ENCODE measurements at regions not wholly inside any gene's neighbourhood (a gene's known extent, or its start where the extent isn't known, plus 50 kb on each side); places are given as distances from the start of the nearest gene placed in this dataset.

- no peak overlapping the region for H3K4me3 ChIP-seq (ENCODE audit: low read length)
- no peak for TF ChIP-seq CTCF (IDR thresholded peaks at IDR 0.05; ENCODE audit: insufficient read depth, low read depth, low read length, missing control alignments)
- peak; percentile 92 for DNase-seq (ENCODE audit: low read depth)
These were observed 116.0 kb upstream of the NCOR2 start for GRCh38 chr12:124683152-124684124.

GRCh38 chr12:124682425-124683151 lies 115.2 kb upstream of the NCOR2 start:
- H3K4me3 ChIP-seq (ENCODE audit: low read length), result no peak overlapping the region
- no peak for TF ChIP-seq CTCF (IDR thresholded peaks at IDR 0.05; ENCODE audit: insufficient read depth, low read depth, low read length, missing control alignments)
- no peak for DNase-seq (ENCODE audit: low read depth)

- no peak for TF ChIP-seq CTCF (IDR thresholded peaks at IDR 0.05; ENCODE audit: insufficient read depth, low read depth, low read length, missing control alignments)
- H3K4me3 ChIP-seq (ENCODE audit: low read length), result no peak overlapping the region
- peak; percentile 35 for DNase-seq (ENCODE audit: low read depth)
These were observed 114.5 kb upstream of the NCOR2 start for GRCh38 chr12:124681779-124682391.

- no peak overlapping the region for H3K4me3 ChIP-seq (ENCODE audit: low read length)
- peak; percentile 89 for DNase-seq (ENCODE audit: low read depth)
- peak; percentile 30 for TF ChIP-seq CTCF (IDR thresholded peaks at IDR 0.05; ENCODE audit: insufficient read depth, low read depth, low read length, missing control alignments)
These were observed 113.7 kb upstream of the NCOR2 start for GRCh38 chr12:124680863-124681778.

- no peak overlapping the region for H3K4me3 ChIP-seq (ENCODE audit: low read length)
- no peak for TF ChIP-seq CTCF (IDR thresholded peaks at IDR 0.05; ENCODE audit: insufficient read depth, low read depth, low read length, missing control alignments)
- DNase-seq (ENCODE audit: low read depth), result no peak
These were observed 112.3 kb upstream of the NCOR2 start for GRCh38 chr12:124679533-124680371.

Measured in epithelial cell of esophagus (primary cell).